ENCODE measurements at regions not wholly inside any gene's neighbourhood (a gene's known extent, or its start where the extent isn't known, plus 50 kb on each side); places are given as distances from the start of the nearest gene placed in this dataset.

- TF ChIP-seq BMI1 (IDR thresholded peaks at IDR 0.05; ENCODE audit: low read length) (no peak), EZH2 (IDR thresholded peaks at IDR 0.05; ENCODE audit: borderline replicate concordance, low read depth, low read length) (no peak), KDM1A (IDR thresholded peaks at IDR 0.05) (no peak), TEAD2 (tag; IDR thresholded peaks at IDR 0.05) (no peak), HES1 (IDR thresholded peaks at IDR 0.05; ENCODE audit: low read depth) (no peak), ATF6 (CRISPR knock-in tag; IDR thresholded peaks at IDR 0.05) (no peak), CBX2 (IDR thresholded peaks at IDR 0.05; ENCODE audit: insufficient read depth, low read length, poor library complexity, severe bottlenecking) (no peak), E2F4 (CRISPR knock-in tag; IDR thresholded peaks at IDR 0.05; ENCODE audit: low read depth) (no peak), STAT5B (CRISPR knock-in tag; IDR thresholded peaks at IDR 0.05) (no peak), CTCF (IDR thresholded peaks at IDR 0.05 in 2 of 3, conservative IDR thresholded peaks at IDR 0.05 in 1 of 3; ENCODE audit: insufficient read depth in 2 of 3, low read depth in 1 of 3, low read length in 3 of 3) (no peak), MTA2 (IDR thresholded peaks at IDR 0.05; ENCODE audit: low read depth) (no peak), SIN3A (IDR thresholded peaks at IDR 0.05; ENCODE audit: borderline replicate concordance in 2 of 2, control insufficient read depth in 1 of 2, low read depth in 2 of 2, low read length in 2 of 2) (no peak), RREB1 (CRISPR knock-in tag; IDR thresholded peaks at IDR 0.05) (no peak)
Observed at GRCh38 chr1:99119188-99119587, 114.5 kb upstream of the PLPPR5 start.

All from K562 (cell line).